Stomach (tissue), 8 donors: ENCODE measurements at regions not wholly inside any gene's neighbourhood (a gene's known extent, or its start where the extent isn't known, plus 50 kb on each side); places are given as distances from the start of the nearest gene placed in this dataset.

Experiments used
- DNase-seq, 2 donors: peaks; one replicate each; pipeline versions ENCODE4 v3.0.0 to v3.0.0-alpha.2; 2013 to 2019
- H3K27ac ChIP-seq, 5 donors: fragments of 200-600 bp in 4 of 5; sonication (generic) in 4 of 5; one replicate each; pipeline ENCODE4 v1.5.1; 2013 to 2019; ENCODE audit warnings: mild to moderate bottlenecking in 1 of 5, moderate library complexity in 1 of 5
- H3K27me3 ChIP-seq, 3 donors: fragments of 200-600 bp; sonication (generic); one replicate each; pipeline ENCODE4 v1.5.1; 2017 to 2019; ENCODE audit warnings: mixed run types in 1 of 3
- H3K36me3 ChIP-seq, 4 donors: fragments of 200-600 bp; sonication (generic); 1 replicate in 3 of 4; 2 replicates in 1 of 4; pipeline ENCODE4 v1.5.1; 2016 to 2019
- H3K4me1 ChIP-seq, 4 donors: fragments of 200-600 bp; sonication (generic); one replicate each; pipeline ENCODE4 v1.5.1; 2016 to 2019
- H3K4me3 ChIP-seq, 4 donors: fragments of 200-600 bp; sonication (generic) in 3 of 4; one replicate each; pipeline ENCODE4 v1.5.1; 2016 to 2019; ENCODE audit warnings: mild to moderate bottlenecking in 1 of 4
- H3K9me3 ChIP-seq, 4 donors: fragments of 200-600 bp; sonication (generic); one replicate each; pipeline ENCODE4 v1.5.1; 2016 to 2019
- EP300 ChIP-seq: sonication (generic); formaldehyde crosslinking; IDR thresholded peaks from one replicate; pipeline ENCODE4 v1.6.1; 2017; ENCODE audit warnings: antibody characterized with exemption
- POLR2A ChIP-seq, 4 donors: fragments of 450-650 bp; IDR thresholded peaks; one replicate each; pipeline ENCODE4 v1.6.1; 2016; ENCODE audit warnings: antibody characterized with exemption in 4 of 4, control low read depth in 2 of 4, mild to moderate bottlenecking in 1 of 4, moderate library complexity in 1 of 4
- POLR2AphosphoS5 ChIP-seq, 3 donors: sonication (generic); formaldehyde crosslinking; IDR thresholded peaks; one replicate each; pipeline ENCODE4 v1.6.1; 2016; ENCODE audit warnings: antibody characterized with exemption in 3 of 3
- WGBS, 5 donors: extraction: QIAGEN DNeasy Blood & Tissue Kit in 3 of 5; methylation state at CpG; one replicate each; pipeline versions ENCODE4 v1.1.5 to v1.1.7; 2013 to 2018; 5-methylcytosine and 5-hydroxymethylcytosine counted together
- intact Hi-C: fragments of 100-400 bp; cut with DNase I; formaldehyde crosslinking; loops from one replicate; pipeline ENCODE4 v1.15.1; 2023; ENCODE audit warnings: low total_unique reads
- TF ChIP-seq, protein P1 (sequence below), 7 experiments: fragments of 450-650 bp in 4 of 7; fragments of 200-600 bp in 3 of 7; sonication (generic) in 3 of 7; IDR thresholded peaks; one replicate each; pipeline ENCODE4 v1.5.1; 2016 to 2019; ENCODE audit warnings: antibody characterized with exemption in 7 of 7, control low read depth in 2 of 7, mild to moderate bottlenecking in 1 of 7
- donor health status: healthy with polysubstance abuse.
- donor health status: Bipolar disorder and iron deficiency.
- donor health status: healthy.

DNA sequence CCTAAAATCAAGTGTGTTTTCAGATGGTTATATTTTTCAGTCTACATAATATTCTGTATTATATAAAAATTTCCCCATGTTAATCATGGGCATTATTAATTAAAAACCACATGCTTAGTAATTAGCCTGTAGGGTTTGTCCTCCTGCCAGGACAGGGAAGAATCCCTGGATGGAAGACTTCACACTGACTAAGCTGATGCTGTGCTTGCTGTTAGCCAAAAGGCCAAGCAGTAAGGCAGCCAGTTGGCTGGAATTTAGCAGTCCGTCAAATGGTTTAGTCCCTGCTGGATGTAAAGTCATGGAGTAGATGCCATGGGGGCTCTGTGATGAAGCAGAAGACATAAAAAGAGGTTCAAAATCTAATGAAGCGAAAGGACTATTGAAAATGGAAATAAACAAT lies 168.0 kb upstream of the OBI1 start:
- no peak for TF ChIP-seq EP300
- no peak for TF ChIP-seq POLR2AphosphoS5 (IDR thresholded peaks at IDR 0.05)
- TF ChIP-seq, protein P1, sequence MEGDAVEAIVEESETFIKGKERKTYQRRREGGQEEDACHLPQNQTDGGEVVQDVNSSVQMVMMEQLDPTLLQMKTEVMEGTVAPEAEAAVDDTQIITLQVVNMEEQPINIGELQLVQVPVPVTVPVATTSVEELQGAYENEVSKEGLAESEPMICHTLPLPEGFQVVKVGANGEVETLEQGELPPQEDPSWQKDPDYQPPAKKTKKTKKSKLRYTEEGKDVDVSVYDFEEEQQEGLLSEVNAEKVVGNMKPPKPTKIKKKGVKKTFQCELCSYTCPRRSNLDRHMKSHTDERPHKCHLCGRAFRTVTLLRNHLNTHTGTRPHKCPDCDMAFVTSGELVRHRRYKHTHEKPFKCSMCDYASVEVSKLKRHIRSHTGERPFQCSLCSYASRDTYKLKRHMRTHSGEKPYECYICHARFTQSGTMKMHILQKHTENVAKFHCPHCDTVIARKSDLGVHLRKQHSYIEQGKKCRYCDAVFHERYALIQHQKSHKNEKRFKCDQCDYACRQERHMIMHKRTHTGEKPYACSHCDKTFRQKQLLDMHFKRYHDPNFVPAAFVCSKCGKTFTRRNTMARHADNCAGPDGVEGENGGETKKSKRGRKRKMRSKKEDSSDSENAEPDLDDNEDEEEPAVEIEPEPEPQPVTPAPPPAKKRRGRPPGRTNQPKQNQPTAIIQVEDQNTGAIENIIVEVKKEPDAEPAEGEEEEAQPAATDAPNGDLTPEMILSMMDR (IDR thresholded peaks at IDR 0.05) = no peak
- TF ChIP-seq POLR2A (IDR thresholded peaks at IDR 0.05) = no peak
- Histone ChIP-seq H3K9me3 (no peaks in the 10 kb centered on the region), H3K27ac (no peak overlapping the region), H3K36me3 (no peaks in the 10 kb centered on the region), H3K4me1 (no peaks in the 10 kb centered on the region), H3K4me3 (no peak overlapping the region), H3K27me3 (no peaks in the 10 kb centered on the region)
- intact Hi-C loops = no loop called here
- no peak for DNase-seq
- WGBS, 5 donors = 75 to 83% (median 79%) methylated on average over 2 of the region's 2 CpGs

DNA sequence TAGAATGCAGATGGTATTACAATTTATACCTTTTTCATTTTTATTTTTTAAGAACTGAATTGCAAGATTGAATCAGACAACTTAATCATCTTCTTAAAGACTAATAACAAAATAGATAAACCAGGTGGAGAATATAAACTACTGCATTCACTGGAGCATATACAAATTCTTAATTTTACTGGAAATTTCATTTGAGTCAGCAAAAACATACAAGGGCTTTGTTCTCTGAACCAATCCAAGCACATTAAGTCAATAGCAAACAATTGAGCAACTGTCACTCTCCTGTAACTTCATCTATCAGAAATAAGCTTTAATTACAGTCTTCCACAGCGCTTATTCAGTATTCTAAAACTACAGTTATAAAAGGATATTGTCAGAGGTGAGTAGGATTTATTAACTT lies 167.4 kb upstream of the OBI1 start:
- Histone ChIP-seq H3K9me3 (no peaks in the 10 kb centered on the region), H3K4me3 (no peak overlapping the region), H3K36me3 (no peaks in the 10 kb centered on the region), H3K27me3 (no peaks in the 10 kb centered on the region), H3K27ac (no peak overlapping the region), H3K4me1 (no peaks in the 10 kb centered on the region)
- 80 to 90% (median 86%) methylated on average over 1 of the region's 1 CpG for WGBS, 5 donors
- TF ChIP-seq, protein P1 (IDR thresholded peaks at IDR 0.05) = no peak
- TF ChIP-seq EP300 (no peak), POLR2AphosphoS5 (IDR thresholded peaks at IDR 0.05) (no peak), POLR2A (IDR thresholded peaks at IDR 0.05) (no peak)
- DNase-seq = no peak
- intact Hi-C loops = no loop called here

DNA sequence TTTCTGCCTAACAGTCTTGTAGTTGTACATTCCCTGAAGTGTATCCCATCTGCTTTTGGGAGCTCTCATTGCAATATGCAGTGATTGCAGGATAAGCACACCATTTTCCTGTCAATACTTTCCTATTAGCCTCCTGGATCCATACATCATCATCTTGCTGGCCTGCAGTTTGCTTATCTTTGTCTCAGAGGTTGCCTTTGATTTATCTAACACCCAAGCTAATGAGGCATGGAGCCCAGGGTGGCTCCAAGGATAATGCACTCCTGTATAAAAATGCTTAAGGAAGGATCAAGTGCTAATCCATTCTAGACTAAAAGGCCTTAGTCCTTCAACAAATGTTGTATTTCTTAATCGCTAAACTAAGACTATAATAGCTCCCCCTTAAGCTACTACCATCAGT lies 161.6 kb upstream of the OBI1 start:
- intact Hi-C loops = no loop called here
- no peak overlapping the region for H3K4me3 ChIP-seq
- TF ChIP-seq, protein P1 (IDR thresholded peaks at IDR 0.05) = no peak
- TF ChIP-seq POLR2AphosphoS5 (IDR thresholded peaks at IDR 0.05) (no peak), POLR2A (IDR thresholded peaks at IDR 0.05) (no peak), EP300 (no peak)
- no peaks in the 10 kb centered on the region for H3K4me1 ChIP-seq
- H3K36me3 ChIP-seq = no peaks in the 10 kb centered on the region
- no peaks in the 10 kb centered on the region for H3K9me3 ChIP-seq
- no peak overlapping the region for H3K27ac ChIP-seq
- 42 to 77% (median 58%) methylated on average over 1 of the region's 1 CpG for WGBS, 5 donors
- H3K27me3 ChIP-seq = peaks cover 0 to 11% (median 9%) of the 10 kb centered on the region in 3 donors
- no peak for DNase-seq

DNA sequence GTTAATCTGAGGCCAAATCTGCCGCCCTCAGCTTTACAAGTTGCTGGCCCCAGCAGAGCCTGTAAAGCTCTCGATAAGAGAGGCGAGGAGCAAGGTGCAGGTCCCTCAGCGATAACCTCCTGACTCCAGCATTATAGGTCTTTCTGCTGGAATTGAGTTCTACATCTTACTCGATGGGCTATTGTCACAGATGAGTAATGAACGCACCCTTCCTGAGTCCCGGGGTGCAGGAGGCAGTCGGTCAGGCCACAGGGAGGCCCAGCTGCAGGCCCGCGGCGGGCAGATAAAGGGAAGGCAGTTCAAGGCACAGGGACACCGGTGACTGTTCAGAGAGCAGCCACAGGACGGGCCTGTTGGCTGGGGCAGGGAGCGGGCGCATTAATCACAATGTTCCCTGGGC lies 157.6 kb upstream of the OBI1 start:
- Histone ChIP-seq H3K9me3 (no peaks in the 10 kb centered on the region), H3K4me3 (no peak overlapping the region), H3K27ac (no peak overlapping the region), H3K27me3 (peaks cover 0 to 11% (median 9%) of the 10 kb centered on the region in 3 donors), H3K36me3 (no peaks in the 10 kb centered on the region), H3K4me1 (no peaks in the 10 kb centered on the region)
- TF ChIP-seq EP300 (no peak), POLR2A (IDR thresholded peaks at IDR 0.05) (no peak), POLR2AphosphoS5 (IDR thresholded peaks at IDR 0.05) (no peak)
- TF ChIP-seq, protein P1 (IDR thresholded peaks at IDR 0.05) = no peak
- intact Hi-C loops = no loop called here
- WGBS, 5 donors = 34 to 50% (median 45%) methylated on average over 15 of the region's 15 CpGs
- no peak for DNase-seq
